Upper lobe of left lung (tissue), 4 donors: ENCODE measurements at regions not wholly inside any gene's neighbourhood (a gene's known extent, or its start where the extent isn't known, plus 50 kb on each side); places are given as distances from the start of the nearest gene placed in this dataset.

Experiments
- POLR2A ChIP-seq, 4 donors: fragments of 450-650 bp; IDR thresholded peaks; one replicate each; pipeline ENCODE4 v1.5.1; 2016 to 2017; ENCODE audit warnings: antibody characterized with exemption in 4 of 4, mild to moderate bottlenecking in 2 of 4
- POLR2AphosphoS5 ChIP-seq, 2 donors: sonication (generic); formaldehyde crosslinking; IDR thresholded peaks; one replicate each; pipeline ENCODE4 v1.5.1; 2017; ENCODE audit warnings: antibody characterized with exemption in 2 of 2
- TF ChIP-seq, protein P1 (sequence below), 6 experiments: fragments of 450-650 bp in 4 of 6; fragments of 200-600 bp in 2 of 6; sonication (generic) in 2 of 6; IDR thresholded peaks; one replicate each; pipeline ENCODE4 v1.5.1; 2016 to 2019; ENCODE audit warnings: antibody characterized with exemption in 6 of 6

DNA sequence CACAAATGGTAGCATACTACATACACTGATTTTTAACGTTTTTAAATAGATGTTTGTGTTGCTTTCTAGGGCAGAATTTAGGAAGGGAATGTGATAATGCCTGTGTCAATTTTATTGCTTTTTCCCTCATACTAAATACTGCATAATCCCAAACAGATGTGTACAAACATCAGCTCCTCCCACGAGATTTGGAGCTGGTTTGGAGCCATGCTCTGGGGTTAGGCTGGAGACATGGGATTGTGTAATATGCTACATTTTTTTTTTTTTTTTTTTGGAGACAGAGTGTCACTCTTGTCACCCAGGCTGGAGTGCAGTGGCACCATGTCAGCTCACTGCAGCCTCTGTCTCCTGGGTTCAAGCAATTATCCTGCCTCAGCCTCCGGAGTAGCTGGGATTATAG is 80.1 kb downstream of the EBLN2 start:
- TF ChIP-seq POLR2A (IDR thresholded peaks at IDR 0.05) (no peak), POLR2AphosphoS5 (IDR thresholded peaks at IDR 0.05) (no peak)
- TF ChIP-seq, protein P1, sequence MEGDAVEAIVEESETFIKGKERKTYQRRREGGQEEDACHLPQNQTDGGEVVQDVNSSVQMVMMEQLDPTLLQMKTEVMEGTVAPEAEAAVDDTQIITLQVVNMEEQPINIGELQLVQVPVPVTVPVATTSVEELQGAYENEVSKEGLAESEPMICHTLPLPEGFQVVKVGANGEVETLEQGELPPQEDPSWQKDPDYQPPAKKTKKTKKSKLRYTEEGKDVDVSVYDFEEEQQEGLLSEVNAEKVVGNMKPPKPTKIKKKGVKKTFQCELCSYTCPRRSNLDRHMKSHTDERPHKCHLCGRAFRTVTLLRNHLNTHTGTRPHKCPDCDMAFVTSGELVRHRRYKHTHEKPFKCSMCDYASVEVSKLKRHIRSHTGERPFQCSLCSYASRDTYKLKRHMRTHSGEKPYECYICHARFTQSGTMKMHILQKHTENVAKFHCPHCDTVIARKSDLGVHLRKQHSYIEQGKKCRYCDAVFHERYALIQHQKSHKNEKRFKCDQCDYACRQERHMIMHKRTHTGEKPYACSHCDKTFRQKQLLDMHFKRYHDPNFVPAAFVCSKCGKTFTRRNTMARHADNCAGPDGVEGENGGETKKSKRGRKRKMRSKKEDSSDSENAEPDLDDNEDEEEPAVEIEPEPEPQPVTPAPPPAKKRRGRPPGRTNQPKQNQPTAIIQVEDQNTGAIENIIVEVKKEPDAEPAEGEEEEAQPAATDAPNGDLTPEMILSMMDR (IDR thresholded peaks at IDR 0.05): no peak
